CD4-positive, alpha-beta T cell (primary cell): ENCODE measurements at regions not wholly inside any gene's neighbourhood (a gene's known extent, or its start where the extent isn't known, plus 50 kb on each side); places are given as distances from the start of the nearest gene placed in this dataset.

Experiments used
- ATAC-seq: fragments of 200-7000 bp; cut with Tn5 transposase; one replicate; pipeline ENCODE4 v1.10.0; 2022; ENCODE audit warnings: mild to moderate bottlenecking; ENCODE audit not compliant: poor library complexity
- CTCF ChIA-PET: fragments of 350-600 bp; sonication (Branson Sonifier 250); formaldehyde crosslinking; loops from one replicate; lab custom pipeline; 2021; ENCODE audit warnings: antibody characterized with exemption, inconsistent platforms; lab: Charles Lee
- POLR2A ChIA-PET: fragments of 350-600 bp; sonication (Branson Sonifier 250); formaldehyde crosslinking; loops from one replicate; lab custom pipeline; 2021; ENCODE audit warnings: antibody characterized with exemption, inconsistent platforms; lab: Charles Lee
- DNase-seq, 14 experiments: peaks; one replicate each; pipeline ENCODE4 v3.0.0-alpha.2; 2013 to 2020; ENCODE audit warnings: mixed read lengths in 2 of 14
- H3K27ac ChIP-seq, 2 donors: one replicate each; pipeline versions ENCODE4 v1.5.1 to v1.7.0; 2013; ENCODE audit warnings: low read length in 2 of 2, low read depth in 1 of 2, mild to moderate bottlenecking in 1 of 2
- H3K27me3 ChIP-seq, 2 experiments: 1 replicate in 1 of 2; 2 replicates in 1 of 2; pipeline versions ENCODE4 v1.6.1 to v1.7.0; 2013; ENCODE audit warnings: low read length in 2 of 2, control low read depth in 1 of 2, mild to moderate bottlenecking in 1 of 2, moderate library complexity in 1 of 2; ENCODE audit not compliant: insufficient read depth in 2 of 2, control insufficient read depth in 1 of 2
- H3K36me3 ChIP-seq: one replicate; pipeline ENCODE4 v1.6.1; 2013; ENCODE audit warnings: low read length, control low read depth; ENCODE audit not compliant: insufficient read depth
- H3K4me1 ChIP-seq: one replicate; pipeline ENCODE4 v1.6.1; 2013; ENCODE audit warnings: low read length, control low read depth; ENCODE audit not compliant: insufficient read depth
- H3K4me3 ChIP-seq: one replicate; pipeline ENCODE4 v1.5.1; 2013; ENCODE audit warnings: mild to moderate bottlenecking, low read length, moderate library complexity
- H3K9me3 ChIP-seq, 2 experiments: 1 replicate in 1 of 2; 2 replicates in 1 of 2; pipeline versions ENCODE4 v1.6.1 to v1.7.0; 2013; ENCODE audit warnings: low read length in 2 of 2, mild to moderate bottlenecking in 2 of 2, control low read depth in 1 of 2, moderate library complexity in 1 of 2; ENCODE audit not compliant: control insufficient read depth in 1 of 2, insufficient read depth in 1 of 2
- H3K27ac Mint-ChIP-seq: one replicate; pipeline ENCODE4 v1.8.0; 2020; ENCODE audit warnings: mixed read lengths
- H3K27me3 Mint-ChIP-seq: one replicate; pipeline ENCODE4 v1.8.0; 2021; ENCODE audit warnings: mixed read lengths
- H3K36me3 Mint-ChIP-seq: one replicate; pipeline ENCODE4 v1.8.0; 2021; ENCODE audit warnings: low read depth, mixed read lengths
- H3K4me1 Mint-ChIP-seq: one replicate; pipeline ENCODE4 v1.8.0; 2021; ENCODE audit warnings: low read depth, mixed read lengths
- H3K4me3 Mint-ChIP-seq: one replicate; pipeline ENCODE4 v1.8.0; 2020; ENCODE audit warnings: mild to moderate bottlenecking, mixed read lengths
- H3K9me3 Mint-ChIP-seq: one replicate; pipeline ENCODE4 v1.8.0; 2020; ENCODE audit warnings: mixed read lengths
- CTCF ChIP-seq: fragments of 200-600 bp; IDR thresholded peaks from one replicate; pipeline ENCODE4 v1.8.0; 2022; ENCODE audit warnings: antibody characterized with exemption, mild to moderate bottlenecking
- intact Hi-C, 2 experiments: fragments of 100-400 bp; cut with DNase I in 1 of 2; cut with micrococcal nuclease in 1 of 2; formaldehyde crosslinking; loops; one replicate each; pipeline versions ENCODE4 v1.15.1 to v1.9.0; 2023 to 2025; cut with DNase I, micrococcal nuclease

- no peaks in the 10 kb centered on the region for H3K36me3 Mint-ChIP-seq
- ChIA-PET POLR2A (no interaction called here), CTCF (no interaction called here)
- TF ChIP-seq CTCF, result no peak
- no peaks in the 10 kb centered on the region for H3K9me3 ChIP-seq
- no peaks in the 10 kb centered on the region for H3K27me3 Mint-ChIP-seq
- H3K27me3 ChIP-seq, result no peaks in the 10 kb centered on the region
- H3K4me3 Mint-ChIP-seq, result no peak overlapping the region
- H3K27ac ChIP-seq, result no peak overlapping the region
- H3K4me1 ChIP-seq, result no peaks in the 10 kb centered on the region
- H3K4me3 ChIP-seq, result no peak overlapping the region
- no peak for DNase-seq
- no peak overlapping the region for H3K27ac Mint-ChIP-seq
- no peak for ATAC-seq
- intact Hi-C loops, result no loop called here
- no peaks in the 10 kb centered on the region for H3K4me1 Mint-ChIP-seq
- H3K36me3 ChIP-seq, result no peaks in the 10 kb centered on the region
- peaks cover 7% of the 10 kb centered on the region for H3K9me3 Mint-ChIP-seq
These were observed 746.5 kb downstream of the USP25 start for GRCh38 chr21:16476056-16476825.

GRCh38 chr21:16488042-16488441 lies 758.3 kb downstream of the USP25 start:
- peaks cover 2% of the 10 kb centered on the region for H3K9me3 Mint-ChIP-seq
- H3K27ac Mint-ChIP-seq, result no peak overlapping the region
- TF ChIP-seq CTCF, result no peak
- Histone ChIP-seq H3K9me3 (no peaks in the 10 kb centered on the region), H3K27ac (no peak overlapping the region), H3K4me1 (no peaks in the 10 kb centered on the region), H3K27me3 (no peaks in the 10 kb centered on the region), H3K4me3 (no peak overlapping the region), H3K36me3 (no peaks in the 10 kb centered on the region)
- H3K4me3 Mint-ChIP-seq, result no peak overlapping the region
- no peak for ATAC-seq
- DNase-seq, result no peak
- intact Hi-C loops, result no loop called here
- H3K27me3 Mint-ChIP-seq, result no peaks in the 10 kb centered on the region
- no peaks in the 10 kb centered on the region for H3K4me1 Mint-ChIP-seq
- H3K36me3 Mint-ChIP-seq, result no peaks in the 10 kb centered on the region
- CTCF ChIA-PET, result no interaction called here
- POLR2A ChIA-PET, result no interaction called here

- peaks cover 2% of the 10 kb centered on the region for H3K9me3 Mint-ChIP-seq
These were observed 762.6 kb downstream of the USP25 start for GRCh38 chr21:16492356-16492755.

More at GRCh38 chr21:16492356-16492755, 762.6 kb downstream of the USP25 start:
- no peak overlapping the region for H3K4me3 ChIP-seq
- no peak for TF ChIP-seq CTCF
- ChIA-PET CTCF (no interaction called here), POLR2A (no interaction called here)
- no peak overlapping the region for H3K27ac ChIP-seq
- no peaks in the 10 kb centered on the region for H3K27me3 ChIP-seq
- Mint-ChIP-seq H3K36me3 (no peaks in the 10 kb centered on the region), H3K27ac (no peak overlapping the region), H3K4me1 (no peaks in the 10 kb centered on the region), H3K27me3 (no peaks in the 10 kb centered on the region), H3K4me3 (no peak overlapping the region)
- intact Hi-C loops, result no loop called here
- ATAC-seq (no peak), DNase-seq (no peak)
- no peaks in the 10 kb centered on the region for H3K4me1 ChIP-seq
- H3K9me3 ChIP-seq, result peaks cover 0 to 4% of the 10 kb centered on the region in 2 experiments
- H3K36me3 ChIP-seq, result no peaks in the 10 kb centered on the region
